ENCODE measurements at regions not wholly inside any gene's neighbourhood (a gene's known extent, or its start where the extent isn't known, plus 50 kb on each side); places are given as distances from the start of the nearest gene placed in this dataset.

DNA sequence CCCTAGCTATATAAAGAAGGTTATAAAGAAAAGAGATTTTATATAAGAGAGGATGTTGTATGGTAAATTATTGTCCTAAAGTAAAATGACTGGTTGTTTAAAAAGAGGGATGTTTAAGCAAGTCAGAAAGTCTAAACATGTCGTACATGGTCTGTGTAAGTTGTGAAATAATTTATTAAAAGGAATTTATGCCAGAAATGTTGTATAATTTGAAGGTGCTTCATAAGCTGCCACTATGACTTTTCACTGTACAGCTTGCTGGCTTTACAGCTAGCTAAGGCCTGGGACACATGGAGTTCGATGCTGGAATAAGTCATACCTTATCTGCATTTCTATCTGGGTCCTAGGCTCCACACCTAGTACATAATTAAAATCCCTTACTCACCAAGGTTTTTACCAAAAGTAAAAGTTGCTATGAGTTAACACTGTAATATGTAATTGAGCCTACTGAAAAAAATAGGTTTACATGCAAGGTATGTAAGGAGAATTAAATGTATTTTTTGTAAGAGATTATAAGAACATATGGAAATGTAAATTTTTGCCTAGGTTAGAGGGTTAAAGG lies 59.0 kb upstream of the EDEM3 start:
- no peak for DNase-seq

- no peak for DNase-seq
These were observed 56.9 kb upstream of the EDEM3 start for GRCh38 chr1:184811439-184812111.

DNA sequence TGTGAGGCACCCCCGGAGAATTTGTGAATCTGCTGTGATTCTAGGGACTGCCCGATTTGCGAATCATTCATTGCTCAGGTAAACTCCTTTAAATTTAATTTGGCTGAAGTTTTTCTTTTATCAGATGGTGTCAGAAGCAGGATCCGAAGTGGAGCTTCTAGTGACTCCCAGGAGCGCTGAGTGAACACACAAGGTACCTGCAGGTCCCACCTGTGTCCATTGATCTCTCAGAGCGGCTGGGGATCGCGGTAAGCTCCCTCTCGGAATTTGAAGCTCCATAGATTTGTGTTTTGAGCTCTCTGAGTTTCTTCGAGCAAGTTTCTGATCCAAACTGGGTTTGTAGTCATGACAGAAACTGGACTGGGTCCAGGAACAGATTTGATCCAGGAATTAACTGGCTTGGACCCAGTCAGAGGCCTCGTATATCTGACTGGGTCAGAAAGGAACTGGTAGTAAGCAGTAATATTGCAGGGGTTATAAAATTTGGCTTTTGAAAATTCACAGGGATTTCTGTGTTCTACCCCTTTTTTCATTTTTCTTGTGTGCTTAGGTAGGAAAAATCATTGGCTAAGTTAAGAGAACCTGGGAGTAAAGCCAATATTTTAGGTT lies 56.2 kb upstream of the EDEM3 start:
- DNase-seq, result no peak

- peak; percentile 22 for DNase-seq
These were observed 51.7 kb upstream of the EDEM3 start for GRCh38 chr1:184806296-184806721.

- peak; percentile 89 for DNase-seq
These were observed 51.1 kb upstream of the EDEM3 start for GRCh38 chr1:184805667-184806295.

All from KG1 (cell line).